Sigmoid colon (tissue), 4 donors: ENCODE measurements at regions not wholly inside any gene's neighbourhood (a gene's known extent, or its start where the extent isn't known, plus 50 kb on each side); places are given as distances from the start of the nearest gene placed in this dataset.

Experiments
- CTCF ChIP-seq, 4 experiments: fragments of 450-650 bp in 3 of 4; fragments of 200-600 bp in 1 of 4; IDR thresholded peaks; one replicate each; pipeline ENCODE4 v1.5.1; 2016 to 2019; ENCODE audit warnings: antibody characterized with exemption in 4 of 4, mild to moderate bottlenecking in 3 of 4, moderate library complexity in 2 of 4
- EP300 ChIP-seq, 4 donors: sonication (generic); formaldehyde crosslinking; IDR thresholded peaks; one replicate each; pipeline ENCODE4 v1.6.1; 2017; ENCODE audit warnings: antibody characterized with exemption in 4 of 4
- POLR2A ChIP-seq, 2 donors: fragments of 450-650 bp; IDR thresholded peaks; one replicate each; pipeline ENCODE4 v1.6.1; 2016; ENCODE audit warnings: antibody characterized with exemption in 2 of 2, mild to moderate bottlenecking in 2 of 2, moderate library complexity in 2 of 2
- POLR2AphosphoS5 ChIP-seq, 4 donors: sonication (generic); formaldehyde crosslinking; IDR thresholded peaks; one replicate each; pipeline ENCODE4 v1.6.1; 2017; ENCODE audit warnings: antibody characterized with exemption in 4 of 4

DNA sequence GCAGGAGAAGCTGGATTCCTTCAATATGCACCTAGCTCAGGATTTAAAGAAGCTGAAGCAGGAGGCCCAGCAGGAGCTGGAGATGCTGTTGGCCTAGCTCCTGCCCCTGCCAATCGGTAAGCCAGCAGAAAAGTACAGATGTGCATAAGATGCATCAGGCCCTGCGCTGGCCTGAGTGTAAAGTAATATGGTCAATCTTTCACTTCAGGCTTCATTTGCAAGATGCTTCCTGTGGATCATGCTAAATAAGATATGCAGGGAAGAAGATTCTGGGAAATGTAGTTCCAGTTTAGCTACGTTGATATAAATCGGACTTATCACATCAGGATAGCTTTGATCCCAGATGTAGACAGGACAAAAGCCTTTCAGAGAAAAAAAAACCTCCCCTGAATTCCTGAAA is 100.3 kb downstream of the GJA1 start:
- TF ChIP-seq CTCF (IDR thresholded peaks at IDR 0.05) (no peak), POLR2A (IDR thresholded peaks at IDR 0.05) (no peak), POLR2AphosphoS5 (IDR thresholded peaks at IDR 0.05) (no peak), EP300 (IDR thresholded peaks at IDR 0.05) (no peak)
